ENCODE measurements at regions not wholly inside any gene's neighbourhood (a gene's known extent, or its start where the extent isn't known, plus 50 kb on each side); places are given as distances from the start of the nearest gene placed in this dataset.

- no peaks in the 10 kb centered on the region for H3K9me2 ChIP-seq (replicated peaks; ENCODE audit: low read depth, low read length)
Observed at GRCh38 chr20:52746190-52746589, 226.0 kb upstream of the TSHZ2 start.

GRCh38 chr20:52744441-52744840 is 227.7 kb upstream of the TSHZ2 start:
- H4K20me1 ChIP-seq (ENCODE audit: insufficient read depth, low read length, poor library complexity, severe bottlenecking): no peaks in the 10 kb centered on the region
- no peak overlapping the region for H3K9ac ChIP-seq (ENCODE audit: low read depth, low read length, poor library complexity, severe bottlenecking)
- H3F3A ChIP-seq (ENCODE audit: low read depth): no peaks in the 10 kb centered on the region
- H3K79me2 ChIP-seq (ENCODE audit: insufficient read depth, low read length): no peaks in the 10 kb centered on the region
- H3K9me3 ChIP-seq (ENCODE audit: insufficient read depth, low read depth, low read length): no peaks in the 10 kb centered on the region
- TF ChIP-seq CTCF (conservative IDR thresholded peaks at IDR 0.05; ENCODE audit: low read length): no peak
- TF ChIP-seq EZH2phosphoT487 (IDR thresholded peaks at IDR 0.05; ENCODE audit: borderline replicate concordance): no peak
- H3K27me3 ChIP-seq (ENCODE audit: insufficient read depth, low read length, poor library complexity, severe bottlenecking): no peaks in the 10 kb centered on the region
- H3K4me2 ChIP-seq (ENCODE audit: low read depth, low read length, poor library complexity, severe bottlenecking): no peak overlapping the region
- no peaks in the 10 kb centered on the region for H3K36me3 ChIP-seq (ENCODE audit: insufficient read depth, low read length)
- H3K4me1 ChIP-seq (ENCODE audit: insufficient read depth, low read length, poor library complexity, severe bottlenecking): no peaks in the 10 kb centered on the region
- no peak overlapping the region for H2AFZ ChIP-seq (ENCODE audit: low read length)
- H3K9me2 ChIP-seq (replicated peaks; ENCODE audit: low read depth, low read length): no peaks in the 10 kb centered on the region
- no peak overlapping the region for H3K4me3 ChIP-seq (ENCODE audit: low read length, poor library complexity, severe bottlenecking)

More at GRCh38 chr20:52746190-52746589, 226.0 kb upstream of the TSHZ2 start:
- Histone ChIP-seq H4K20me1 (ENCODE audit: insufficient read depth, low read length, poor library complexity, severe bottlenecking) (no peaks in the 10 kb centered on the region), H3K79me2 (ENCODE audit: insufficient read depth, low read length) (no peaks in the 10 kb centered on the region), H3K27me3 (ENCODE audit: insufficient read depth, low read length, poor library complexity, severe bottlenecking) (no peaks in the 10 kb centered on the region), H3K4me1 (ENCODE audit: insufficient read depth, low read length, poor library complexity, severe bottlenecking) (no peaks in the 10 kb centered on the region), H3K36me3 (ENCODE audit: insufficient read depth, low read length) (no peaks in the 10 kb centered on the region), H3K9me3 (ENCODE audit: insufficient read depth, low read depth, low read length) (no peaks in the 10 kb centered on the region), H3K9ac (ENCODE audit: low read depth, low read length, poor library complexity, severe bottlenecking) (no peak overlapping the region), H2AFZ (ENCODE audit: low read length) (no peak overlapping the region), H3K4me3 (ENCODE audit: low read length, poor library complexity, severe bottlenecking) (no peak overlapping the region), H3F3A (ENCODE audit: low read depth) (no peaks in the 10 kb centered on the region), H3K4me2 (ENCODE audit: low read depth, low read length, poor library complexity, severe bottlenecking) (no peak overlapping the region)
- TF ChIP-seq CTCF (conservative IDR thresholded peaks at IDR 0.05; ENCODE audit: low read length) (no peak), EZH2phosphoT487 (IDR thresholded peaks at IDR 0.05; ENCODE audit: borderline replicate concordance) (no peak)

- Histone ChIP-seq H4K20me1 (ENCODE audit: insufficient read depth, low read length, poor library complexity, severe bottlenecking) (no peaks in the 10 kb centered on the region), H3K79me2 (ENCODE audit: insufficient read depth, low read length) (no peaks in the 10 kb centered on the region), H3K27me3 (ENCODE audit: insufficient read depth, low read length, poor library complexity, severe bottlenecking) (no peaks in the 10 kb centered on the region), H3F3A (ENCODE audit: low read depth) (no peaks in the 10 kb centered on the region), H3K9ac (ENCODE audit: low read depth, low read length, poor library complexity, severe bottlenecking) (no peak overlapping the region), H3K36me3 (ENCODE audit: insufficient read depth, low read length) (no peaks in the 10 kb centered on the region), H2AFZ (ENCODE audit: low read length) (no peak overlapping the region), H3K9me2 (replicated peaks; ENCODE audit: low read depth, low read length) (no peaks in the 10 kb centered on the region), H3K4me3 (ENCODE audit: low read length, poor library complexity, severe bottlenecking) (no peak overlapping the region), H3K4me1 (ENCODE audit: insufficient read depth, low read length, poor library complexity, severe bottlenecking) (no peaks in the 10 kb centered on the region), H3K9me3 (ENCODE audit: insufficient read depth, low read depth, low read length) (no peaks in the 10 kb centered on the region), H3K4me2 (ENCODE audit: low read depth, low read length, poor library complexity, severe bottlenecking) (no peak overlapping the region)
- TF ChIP-seq EZH2phosphoT487 (IDR thresholded peaks at IDR 0.05; ENCODE audit: borderline replicate concordance) (no peak), CTCF (conservative IDR thresholded peaks at IDR 0.05; ENCODE audit: low read length) (no peak)
Observed at GRCh38 chr20:52738081-52738480, 234.1 kb upstream of the TSHZ2 start.
